Thyroid gland (tissue), 4 donors: ENCODE measurements at regions not wholly inside any gene's neighbourhood (a gene's known extent, or its start where the extent isn't known, plus 50 kb on each side); places are given as distances from the start of the nearest gene placed in this dataset.
A peak's percentile ranks its signal among the peaks of the same experiment; 100 is the strongest.

ENCODE experiments used
- DNase-seq, 2 donors: peaks; one replicate each; pipeline ENCODE4 v3.0.0-alpha.2; 2019
- H3K27ac ChIP-seq, 3 donors: fragments of 200-600 bp; sonication (generic); 1 replicate in 2 of 3; 2 replicates in 1 of 3; pipeline ENCODE4 v1.5.1; 2016 to 2019; ENCODE audit warnings: mild to moderate bottlenecking in 1 of 3, moderate library complexity in 1 of 3
- H3K27me3 ChIP-seq: fragments of 200-600 bp; sonication (generic); one replicate; pipeline ENCODE4 v1.5.1; 2019
- H3K36me3 ChIP-seq, 2 donors: fragments of 200-600 bp; sonication (generic); one replicate each; pipeline ENCODE4 v1.5.1; 2016 to 2019
- H3K4me1 ChIP-seq, 2 donors: fragments of 200-600 bp; sonication (generic); one replicate each; pipeline ENCODE4 v1.5.1; 2017 to 2019
- H3K4me3 ChIP-seq, 3 donors: fragments of 200-600 bp; sonication (generic); replicated peaks in 1 of 3; 1 replicate in 2 of 3; 2 replicates in 1 of 3; pipeline ENCODE4 v1.5.1; 2016; ENCODE audit warnings: mild to moderate bottlenecking in 1 of 3
- H3K9me3 ChIP-seq: fragments of 200-600 bp; sonication (generic); one replicate; pipeline ENCODE4 v1.5.1; 2017
- POLR2A ChIP-seq, 2 donors: fragments of 450-650 bp; IDR thresholded peaks; one replicate each; pipeline ENCODE4 v1.6.1; 2017; ENCODE audit warnings: antibody characterized with exemption in 2 of 2, mild to moderate bottlenecking in 2 of 2, moderate library complexity in 1 of 2
- WGBS, 2 donors: methylation state at CpG; one replicate each; pipeline ENCODE4 v1.1.5; 2017; 5-methylcytosine and 5-hydroxymethylcytosine counted together
- intact Hi-C: fragments of 100-400 bp; cut with DNase I; formaldehyde crosslinking; loops from one replicate; pipeline ENCODE4 v1.15.1; 2023
- TF ChIP-seq, protein P1 (sequence below), 6 experiments: fragments of 200-600 bp in 3 of 6; fragments of 450-650 bp in 3 of 6; sonication (generic) in 3 of 6; IDR thresholded peaks; one replicate each; pipeline ENCODE4 v1.5.1; 2016 to 2019; ENCODE audit warnings: antibody characterized with exemption in 6 of 6, mild to moderate bottlenecking in 2 of 6, inconsistent platforms in 1 of 6, moderate library complexity in 1 of 6

DNA sequence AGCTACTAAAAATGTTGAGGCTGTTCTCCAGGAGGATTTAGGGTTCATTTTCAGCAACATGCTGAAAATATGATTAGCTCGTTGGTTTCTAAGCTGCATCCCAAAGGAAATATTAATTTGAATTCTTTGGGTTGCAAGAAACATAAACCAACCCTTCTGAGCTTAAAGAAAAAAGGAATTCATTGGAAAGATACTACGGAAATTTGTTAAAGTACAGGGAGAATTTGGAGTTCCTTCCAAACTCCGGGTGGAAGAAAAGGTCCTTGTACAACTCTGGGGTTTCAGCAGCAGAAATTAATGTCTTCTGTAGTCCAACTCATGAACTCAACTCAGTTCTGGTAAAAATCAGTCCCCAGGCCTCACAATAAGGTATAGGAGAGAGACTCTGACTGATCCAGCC is 712.9 kb downstream of the UTRN start:
- no peak for DNase-seq
- Histone ChIP-seq H3K27ac (no peak overlapping the region), H3K36me3 (no peaks in the 10 kb centered on the region), H3K4me3 (no peak overlapping the region), H3K9me3 (no peaks in the 10 kb centered on the region), H3K4me1 (no peaks in the 10 kb centered on the region), H3K27me3 (no peaks in the 10 kb centered on the region)
- no peak for TF ChIP-seq POLR2A (IDR thresholded peaks at IDR 0.05)
- TF ChIP-seq, protein P1, sequence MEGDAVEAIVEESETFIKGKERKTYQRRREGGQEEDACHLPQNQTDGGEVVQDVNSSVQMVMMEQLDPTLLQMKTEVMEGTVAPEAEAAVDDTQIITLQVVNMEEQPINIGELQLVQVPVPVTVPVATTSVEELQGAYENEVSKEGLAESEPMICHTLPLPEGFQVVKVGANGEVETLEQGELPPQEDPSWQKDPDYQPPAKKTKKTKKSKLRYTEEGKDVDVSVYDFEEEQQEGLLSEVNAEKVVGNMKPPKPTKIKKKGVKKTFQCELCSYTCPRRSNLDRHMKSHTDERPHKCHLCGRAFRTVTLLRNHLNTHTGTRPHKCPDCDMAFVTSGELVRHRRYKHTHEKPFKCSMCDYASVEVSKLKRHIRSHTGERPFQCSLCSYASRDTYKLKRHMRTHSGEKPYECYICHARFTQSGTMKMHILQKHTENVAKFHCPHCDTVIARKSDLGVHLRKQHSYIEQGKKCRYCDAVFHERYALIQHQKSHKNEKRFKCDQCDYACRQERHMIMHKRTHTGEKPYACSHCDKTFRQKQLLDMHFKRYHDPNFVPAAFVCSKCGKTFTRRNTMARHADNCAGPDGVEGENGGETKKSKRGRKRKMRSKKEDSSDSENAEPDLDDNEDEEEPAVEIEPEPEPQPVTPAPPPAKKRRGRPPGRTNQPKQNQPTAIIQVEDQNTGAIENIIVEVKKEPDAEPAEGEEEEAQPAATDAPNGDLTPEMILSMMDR (IDR thresholded peaks at IDR 0.05): no peak
- 80 to 81% methylated on average over 3 of the region's 3 CpGs for WGBS, 2 donors
- intact Hi-C loops: no loop called here

GRCh38 chr6:144999127-144999526 is 714.0 kb downstream of the UTRN start:
- TF ChIP-seq, protein P1 (IDR thresholded peaks at IDR 0.05): no peak
- TF ChIP-seq POLR2A (IDR thresholded peaks at IDR 0.05): no peak
- 47 to 71% methylated on average over 1 of the region's 1 CpG for WGBS, 2 donors
- intact Hi-C loops: no loop called here

GRCh38 chr6:145003145-145003544 is 718.0 kb downstream of the UTRN start:
- H3K27me3 ChIP-seq: no peaks in the 10 kb centered on the region
- intact Hi-C loops: no loop called here
- no peak overlapping the region for H3K27ac ChIP-seq
- H3K36me3 ChIP-seq: no peaks in the 10 kb centered on the region
- TF ChIP-seq POLR2A (IDR thresholded peaks at IDR 0.05): no peak
- TF ChIP-seq, protein P1 (IDR thresholded peaks at IDR 0.05): no peak
- H3K4me1 ChIP-seq: no peaks in the 10 kb centered on the region
- no peak overlapping the region for H3K4me3 ChIP-seq
- no peak for DNase-seq
- no peaks in the 10 kb centered on the region for H3K9me3 ChIP-seq
- 85 to 87% methylated on average over 2 of the region's 2 CpGs for WGBS, 2 donors

More at GRCh38 chr6:144999127-144999526, 714.0 kb downstream of the UTRN start:
- H3K36me3 ChIP-seq: no peaks in the 10 kb centered on the region
- H3K4me3 ChIP-seq: no peak overlapping the region
- H3K27ac ChIP-seq: no peak overlapping the region
- DNase-seq: peak; percentile 5 to 18
- no peaks in the 10 kb centered on the region for H3K9me3 ChIP-seq
- no peaks in the 10 kb centered on the region for H3K27me3 ChIP-seq
- no peaks in the 10 kb centered on the region for H3K4me1 ChIP-seq

DNA sequence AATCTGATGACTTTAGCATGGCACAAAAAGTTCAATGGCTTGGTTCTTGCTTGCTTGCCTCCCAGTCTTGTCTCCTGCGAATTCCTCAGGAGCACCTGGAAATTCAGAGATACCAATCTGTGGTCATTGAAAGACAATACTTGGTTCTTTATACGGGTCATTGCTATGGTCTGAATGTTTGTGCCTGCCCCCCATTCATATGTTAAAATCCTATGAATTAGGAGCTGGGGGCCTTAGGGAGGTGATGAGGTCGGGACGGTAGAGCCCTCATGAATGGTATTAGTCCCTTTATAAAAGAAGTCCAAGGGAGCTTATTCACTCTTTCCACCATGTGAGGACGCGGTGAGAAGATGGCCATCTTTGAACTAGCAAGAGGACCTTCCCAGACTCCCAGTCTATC is 721.8 kb downstream of the UTRN start:
- TF ChIP-seq, protein P1 (IDR thresholded peaks at IDR 0.05): no peak
- TF ChIP-seq POLR2A (IDR thresholded peaks at IDR 0.05): no peak
- DNase-seq: no peak
- Histone ChIP-seq H3K4me3 (no peak overlapping the region), H3K27me3 (no peaks in the 10 kb centered on the region), H3K4me1 (no peaks in the 10 kb centered on the region), H3K9me3 (no peaks in the 10 kb centered on the region), H3K27ac (no peak overlapping the region), H3K36me3 (no peaks in the 10 kb centered on the region)
- 96 to 97% methylated on average over 6 of the region's 6 CpGs for WGBS, 2 donors
- intact Hi-C loops: no loop called here

DNA sequence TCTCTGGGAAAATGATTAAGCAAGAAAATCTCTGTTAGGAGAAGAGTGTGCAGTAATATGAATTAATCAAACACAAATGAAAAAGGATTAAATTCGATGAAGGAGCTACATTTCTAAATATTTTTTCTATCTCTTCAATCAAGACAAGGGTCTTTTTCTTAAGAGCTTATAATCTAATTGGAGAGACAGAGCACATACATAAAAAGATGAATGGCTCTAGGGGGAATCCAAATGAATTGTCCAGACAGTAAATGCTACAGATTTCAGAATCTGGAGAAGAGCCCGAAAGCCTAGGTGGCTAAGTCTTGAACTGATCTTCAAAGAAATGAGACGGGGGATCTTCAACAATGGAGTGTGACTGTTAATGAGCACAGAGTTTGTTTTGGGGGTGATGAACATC is 723.6 kb downstream of the UTRN start:
- Histone ChIP-seq H3K4me3 (no peak overlapping the region), H3K27me3 (no peaks in the 10 kb centered on the region), H3K4me1 (no peaks in the 10 kb centered on the region), H3K36me3 (no peaks in the 10 kb centered on the region), H3K27ac (no peak overlapping the region), H3K9me3 (no peaks in the 10 kb centered on the region)
- 85% methylated on average over 3 of the region's 3 CpGs for WGBS, 2 donors
- DNase-seq: no peak
- TF ChIP-seq, protein P1 (IDR thresholded peaks at IDR 0.05): no peak
- no peak for TF ChIP-seq POLR2A (IDR thresholded peaks at IDR 0.05)
- intact Hi-C loops: no loop called here
